Mesendoderm (in vitro differentiated cells): ENCODE measurements at regions not wholly inside any gene's neighbourhood (a gene's known extent, or its start where the extent isn't known, plus 50 kb on each side); places are given as distances from the start of the nearest gene placed in this dataset.

Experiments used
- DNase-seq: peaks from one replicate; pipeline ENCODE4 v3.0.0; 2013
- H2AK5ac ChIP-seq: 2 replicates; pipeline ENCODE4 v1.6.1; 2013; ENCODE audit warnings: low read length, inconsistent platforms
- H2BK120ac ChIP-seq: 2 replicates; pipeline ENCODE4 v1.6.1; 2013; ENCODE audit warnings: low read depth, mild to moderate bottlenecking, low read length, moderate library complexity, mixed read lengths
- H2BK15ac ChIP-seq: replicated peaks from 2 replicates; pipeline ENCODE4 v1.6.1; 2013; ENCODE audit warnings: low read depth, mild to moderate bottlenecking, moderate library complexity
- H2BK5ac ChIP-seq: 2 replicates; pipeline ENCODE4 v1.6.1; 2013; ENCODE audit warnings: low read length, inconsistent platforms
- H3K18ac ChIP-seq: 2 replicates; pipeline ENCODE4 v1.6.1; 2013; ENCODE audit warnings: mild to moderate bottlenecking, low read length, mixed read lengths
- H3K23ac ChIP-seq: one replicate; pipeline ENCODE4 v1.6.1; 2013; ENCODE audit warnings: low read length
- H3K27ac ChIP-seq: 2 replicates; pipeline ENCODE4 v1.5.1; 2013; ENCODE audit warnings: low read depth, mild to moderate bottlenecking, inconsistent platforms, low read length, moderate library complexity
- H3K27me3 ChIP-seq: 2 replicates; pipeline ENCODE4 v1.6.1; 2013; ENCODE audit warnings: low read length, control low read depth, mild to moderate bottlenecking, inconsistent platforms; ENCODE audit not compliant: insufficient read depth, poor library complexity
- H3K36me3 ChIP-seq: 2 replicates; pipeline ENCODE4 v1.6.1; 2013; ENCODE audit warnings: low read length, inconsistent platforms; ENCODE audit not compliant: control insufficient read depth, insufficient read depth
- H3K4ac ChIP-seq: one replicate; pipeline ENCODE4 v1.6.1; 2013; ENCODE audit warnings: low read depth, mild to moderate bottlenecking, low read length, moderate library complexity
- H3K4me1 ChIP-seq: 2 replicates; pipeline ENCODE4 v1.6.1; 2013; ENCODE audit warnings: low read depth, low read length, inconsistent platforms; ENCODE audit not compliant: control insufficient read depth
- H3K4me2 ChIP-seq: 2 replicates; pipeline ENCODE4 v1.6.1; 2013; ENCODE audit warnings: low read length
- H3K4me3 ChIP-seq: 2 replicates; pipeline ENCODE4 v1.5.1; 2013; ENCODE audit warnings: mild to moderate bottlenecking, low read length
- H3K56ac ChIP-seq: one replicate; pipeline ENCODE4 v1.6.1; 2013; ENCODE audit warnings: low read length
- H3K79me1 ChIP-seq: 2 replicates; pipeline ENCODE4 v1.6.1; 2013; ENCODE audit warnings: low read length, inconsistent platforms
- H3K79me2 ChIP-seq: 2 replicates; pipeline ENCODE4 v1.6.1; 2013; ENCODE audit warnings: mild to moderate bottlenecking, low read length; ENCODE audit not compliant: control insufficient read depth, insufficient read depth
- H3K9ac ChIP-seq: 2 replicates; pipeline ENCODE4 v1.6.1; 2013; ENCODE audit warnings: low read length, inconsistent platforms
- H4K5ac ChIP-seq: one replicate; pipeline ENCODE4 v1.6.1; 2013; ENCODE audit warnings: low read length
- H4K8ac ChIP-seq: one replicate; pipeline ENCODE4 v1.6.1; 2013; ENCODE audit warnings: low read depth, mild to moderate bottlenecking, control low read depth, low read length, moderate library complexity
- WGBS: extraction: QIAGEN DNeasy Blood & Tissue Kit; methylation state at CpG from one replicate; pipeline ENCODE4 v1.1.7; 2013; ENCODE audit warnings: low lambda C conversion rate, missing lambda C conversion rate; ENCODE audit not compliant: insufficient coverage; ENCODE audit errors: extremely low coverage; 5-methylcytosine and 5-hydroxymethylcytosine counted together

DNA sequence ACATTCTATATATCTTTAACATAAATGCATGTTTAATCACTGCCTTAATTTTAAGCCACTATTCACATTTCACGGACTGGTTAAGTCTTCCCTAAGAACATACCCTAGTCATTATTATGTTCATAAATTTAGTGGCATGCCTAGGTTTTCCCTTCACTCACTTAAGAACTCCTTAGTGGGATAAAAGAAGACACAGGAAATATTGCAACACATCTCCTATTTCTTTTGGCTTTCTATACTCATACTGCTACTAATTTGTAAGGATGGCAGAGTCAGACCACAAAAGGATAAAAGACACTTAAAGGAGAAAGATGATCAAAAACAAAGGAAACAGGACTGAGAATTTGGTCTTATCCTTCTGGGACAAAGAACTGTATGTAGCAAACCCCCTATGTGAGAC lies 951.4 kb downstream of the SORCS3 start:
- H3K27me3 ChIP-seq: no peaks in the 10 kb centered on the region
- H2BK5ac ChIP-seq: no peak overlapping the region
- H4K5ac ChIP-seq: no peak overlapping the region
- H3K56ac ChIP-seq: no peak overlapping the region
- no peak overlapping the region for H3K23ac ChIP-seq
- no CpG with 5 or more reads among the region's 1 CpG for WGBS
- H4K8ac ChIP-seq: no peak overlapping the region
- H2BK120ac ChIP-seq: no peak overlapping the region
- no peak overlapping the region for H3K9ac ChIP-seq
- H3K79me1 ChIP-seq: no peaks in the 10 kb centered on the region
- no peak overlapping the region for H2BK15ac ChIP-seq
- no peak overlapping the region for H2AK5ac ChIP-seq
- no peak overlapping the region for H3K4me2 ChIP-seq
- no peak for DNase-seq
- H3K79me2 ChIP-seq: no peaks in the 10 kb centered on the region
- H3K27ac ChIP-seq: no peak overlapping the region
- H3K4me1 ChIP-seq: no peaks in the 10 kb centered on the region
- H3K4me3 ChIP-seq: no peak overlapping the region
- H3K36me3 ChIP-seq: no peaks in the 10 kb centered on the region
- no peak overlapping the region for H3K4ac ChIP-seq
- no peak overlapping the region for H3K18ac ChIP-seq

DNA sequence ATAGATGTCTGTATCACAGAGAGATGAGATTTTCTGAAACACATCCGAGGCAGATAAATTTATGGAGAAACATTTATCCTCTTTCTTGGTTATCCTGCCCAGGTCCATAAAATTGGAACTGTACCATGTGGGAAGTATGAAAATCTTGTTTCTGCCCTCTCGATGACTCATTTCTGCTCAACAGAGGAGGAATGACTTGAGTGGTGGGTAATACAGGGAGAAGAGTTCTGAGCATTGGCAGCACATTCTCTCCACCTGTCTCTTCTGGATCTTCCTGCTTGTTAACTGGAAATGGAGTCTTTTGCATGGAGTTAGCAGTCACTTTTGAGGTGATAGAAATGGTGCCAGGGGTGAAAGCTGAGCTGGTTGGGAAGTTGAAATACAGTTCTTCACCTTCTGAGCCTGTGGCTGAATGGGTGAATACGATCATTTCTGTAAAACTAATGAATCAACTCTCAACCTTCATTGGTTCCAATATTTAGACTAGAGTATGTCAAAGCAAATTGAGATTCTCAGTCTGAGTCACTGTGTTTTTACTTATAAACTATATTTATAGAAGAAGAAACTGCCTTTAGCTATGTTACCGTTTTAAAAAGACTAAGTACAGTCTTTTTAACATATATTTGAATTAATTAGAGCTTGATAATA lies 945.5 kb downstream of the SORCS3 start:
- H3K79me1 ChIP-seq: no peaks in the 10 kb centered on the region
- no peak overlapping the region for H3K4me3 ChIP-seq
- H3K18ac ChIP-seq: no peak overlapping the region
- H3K36me3 ChIP-seq: no peaks in the 10 kb centered on the region
- no peak overlapping the region for H4K8ac ChIP-seq
- no CpG with 5 or more reads among the region's 4 CpGs for WGBS
- no peaks in the 10 kb centered on the region for H3K79me2 ChIP-seq
- H3K27me3 ChIP-seq: no peaks in the 10 kb centered on the region
- no peak overlapping the region for H3K56ac ChIP-seq
- no peak for DNase-seq
- H3K23ac ChIP-seq: no peak overlapping the region
- no peaks in the 10 kb centered on the region for H3K4me1 ChIP-seq
- H2AK5ac ChIP-seq: no peak overlapping the region
- H3K27ac ChIP-seq: no peak overlapping the region
- no peak overlapping the region for H4K5ac ChIP-seq
- no peak overlapping the region for H2BK15ac ChIP-seq
- H2BK120ac ChIP-seq: no peak overlapping the region
- H3K4ac ChIP-seq: no peak overlapping the region
- H3K9ac ChIP-seq: no peak overlapping the region
- no peak overlapping the region for H3K4me2 ChIP-seq
- H2BK5ac ChIP-seq: no peak overlapping the region

DNA sequence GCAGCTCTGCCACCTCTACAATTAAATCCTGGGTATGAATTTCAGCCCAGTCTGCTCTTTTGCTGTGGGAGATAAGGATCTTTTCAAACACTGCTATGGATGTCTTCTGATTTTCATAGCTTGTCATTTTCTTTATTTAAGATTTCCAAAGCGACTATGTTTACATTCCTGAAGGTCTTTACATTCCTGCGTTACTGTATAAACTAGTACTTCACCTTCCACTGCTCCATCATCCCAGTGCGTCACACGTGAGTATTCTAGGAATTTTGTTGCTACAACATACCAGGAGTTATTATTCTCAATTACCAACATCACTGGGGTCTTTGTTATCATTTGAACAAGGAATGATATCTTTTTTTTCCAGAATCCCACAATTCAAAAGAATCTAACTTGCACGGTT lies 944.7 kb downstream of the SORCS3 start:
- Histone ChIP-seq H3K4me3 (no peak overlapping the region), H3K4me2 (no peak overlapping the region), H4K5ac (no peak overlapping the region), H3K79me1 (no peaks in the 10 kb centered on the region), H2BK5ac (no peak overlapping the region), H2AK5ac (no peak overlapping the region), H3K4ac (no peak overlapping the region), H3K27me3 (no peaks in the 10 kb centered on the region), H3K18ac (no peak overlapping the region), H3K79me2 (no peaks in the 10 kb centered on the region), H2BK120ac (no peak overlapping the region), H3K9ac (no peak overlapping the region), H3K27ac (no peak overlapping the region), H3K23ac (no peak overlapping the region), H3K36me3 (no peaks in the 10 kb centered on the region), H2BK15ac (no peak overlapping the region), H3K56ac (no peak overlapping the region), H3K4me1 (no peaks in the 10 kb centered on the region), H4K8ac (no peak overlapping the region)
- peak; percentile 71 for DNase-seq
- no CpG with 5 or more reads among the region's 5 CpGs for WGBS

DNA sequence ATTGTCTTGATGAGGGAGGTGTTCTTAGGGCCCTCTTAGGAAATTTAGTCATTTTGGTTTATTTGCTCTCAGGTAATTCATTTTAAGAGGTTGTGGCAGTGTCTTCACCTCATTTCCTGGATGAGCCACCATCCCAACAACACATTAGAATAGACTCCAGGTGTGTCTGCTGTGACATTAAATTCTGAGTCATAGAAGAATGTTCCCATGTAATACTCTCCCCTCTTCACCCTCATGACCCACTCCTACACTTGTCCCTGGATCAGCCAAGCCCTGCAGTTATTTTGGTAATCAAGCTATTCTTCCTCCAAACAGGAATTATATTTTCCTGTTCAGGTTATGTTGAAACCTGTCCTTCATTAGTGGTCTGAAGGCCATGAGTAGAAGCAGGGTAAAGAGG lies 944.1 kb downstream of the SORCS3 start:
- H3K4me3 ChIP-seq: no peak overlapping the region
- no peak overlapping the region for H3K4me2 ChIP-seq
- no peak overlapping the region for H3K18ac ChIP-seq
- no peak overlapping the region for H2BK15ac ChIP-seq
- no peak overlapping the region for H2BK5ac ChIP-seq
- no peak for DNase-seq
- H3K23ac ChIP-seq: no peak overlapping the region
- no peak overlapping the region for H3K56ac ChIP-seq
- no peak overlapping the region for H3K9ac ChIP-seq
- no peaks in the 10 kb centered on the region for H3K79me2 ChIP-seq
- H2AK5ac ChIP-seq: no peak overlapping the region
- no peaks in the 10 kb centered on the region for H3K79me1 ChIP-seq
- H4K5ac ChIP-seq: no peak overlapping the region
- no peaks in the 10 kb centered on the region for H3K4me1 ChIP-seq
- no peak overlapping the region for H4K8ac ChIP-seq
- H3K36me3 ChIP-seq: no peaks in the 10 kb centered on the region
- no peak overlapping the region for H3K4ac ChIP-seq
- H3K27me3 ChIP-seq: no peaks in the 10 kb centered on the region
- no peak overlapping the region for H2BK120ac ChIP-seq
- no peak overlapping the region for H3K27ac ChIP-seq

DNA sequence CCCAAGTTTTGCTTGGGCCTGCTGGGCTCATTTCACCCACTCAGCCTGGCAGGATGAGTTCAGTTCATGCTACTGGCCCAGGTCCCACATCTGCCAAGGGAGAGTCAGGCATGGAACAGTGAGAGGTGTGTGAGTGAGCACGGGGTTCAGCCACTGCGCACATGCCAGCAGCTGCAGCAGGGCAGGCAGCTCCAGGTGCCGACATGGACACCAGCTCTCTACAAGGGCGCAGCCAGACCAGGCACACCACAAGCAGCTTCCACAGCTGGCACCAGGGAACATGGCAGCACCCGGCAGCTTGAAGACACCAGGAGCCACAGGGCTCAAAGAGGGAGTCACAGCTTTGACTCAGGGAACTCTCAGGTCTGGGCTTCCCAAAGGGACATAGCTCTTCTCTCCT lies 938.0 kb downstream of the SORCS3 start:
- H3K23ac ChIP-seq: no peak overlapping the region
- no peak overlapping the region for H4K5ac ChIP-seq
- H3K79me1 ChIP-seq: no peaks in the 10 kb centered on the region
- H3K79me2 ChIP-seq: no peaks in the 10 kb centered on the region
- H3K36me3 ChIP-seq: no peaks in the 10 kb centered on the region
- H3K4ac ChIP-seq: no peak overlapping the region
- no CpG with 5 or more reads among the region's 5 CpGs for WGBS
- H4K8ac ChIP-seq: no peak overlapping the region
- no peak overlapping the region for H2AK5ac ChIP-seq
- H3K27ac ChIP-seq: no peak overlapping the region
- H2BK120ac ChIP-seq: no peak overlapping the region
- no peak overlapping the region for H2BK5ac ChIP-seq
- no peak overlapping the region for H3K9ac ChIP-seq
- H2BK15ac ChIP-seq: no peak overlapping the region
- peaks cover 4% of the 10 kb centered on the region for H3K4me1 ChIP-seq
- no peak overlapping the region for H3K4me2 ChIP-seq
- H3K4me3 ChIP-seq: no peak overlapping the region
- H3K18ac ChIP-seq: no peak overlapping the region
- H3K56ac ChIP-seq: peak overlapping the region; percentile 17
- no peak for DNase-seq
- no peaks in the 10 kb centered on the region for H3K27me3 ChIP-seq

DNA sequence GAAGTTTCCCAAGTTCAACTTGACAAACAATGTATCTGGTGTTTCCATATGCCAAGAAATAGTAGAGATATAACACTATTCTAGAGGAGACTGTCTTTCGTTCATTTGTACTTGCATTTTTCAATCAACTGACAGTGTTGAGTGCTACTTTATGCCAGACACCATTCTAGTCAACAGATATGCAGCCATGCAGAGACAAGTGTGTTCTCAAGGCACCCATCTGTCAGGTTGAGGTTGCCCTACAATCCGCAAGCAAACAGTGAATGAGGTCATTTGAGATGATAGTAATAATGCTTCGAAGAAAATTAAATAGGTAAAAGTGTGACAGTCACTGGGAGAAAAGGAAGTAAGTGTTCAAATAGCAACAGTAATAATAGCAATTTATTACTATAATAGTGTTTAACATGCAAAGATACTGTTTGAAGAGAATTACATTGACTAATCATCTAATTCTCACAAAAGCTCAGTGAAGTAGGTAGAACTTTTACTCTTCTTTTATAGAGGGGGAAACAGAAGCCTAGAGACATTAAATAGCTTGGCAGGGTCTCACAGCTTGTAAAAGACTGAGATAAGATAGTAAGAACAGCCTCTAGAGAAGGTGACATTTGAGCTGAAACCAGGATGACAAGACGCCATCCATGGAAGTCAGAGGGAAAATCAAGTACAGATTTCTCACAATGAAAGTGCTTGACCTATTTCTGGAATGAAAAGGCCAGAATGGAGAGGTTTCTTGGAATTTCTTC lies 936.9 kb downstream of the SORCS3 start:
- no peak overlapping the region for H3K23ac ChIP-seq
- H2BK5ac ChIP-seq: no peak overlapping the region
- no CpG with 5 or more reads among the region's 4 CpGs for WGBS

More for the DNA sequence above, 936.9 kb downstream of the SORCS3 start:
- H2BK15ac ChIP-seq: no peak overlapping the region
- no peak overlapping the region for H4K5ac ChIP-seq
- no peaks in the 10 kb centered on the region for H3K27me3 ChIP-seq
- H3K18ac ChIP-seq: no peak overlapping the region
- DNase-seq: peak; percentile 55
- H3K27ac ChIP-seq: no peak overlapping the region
- H2BK120ac ChIP-seq: no peak overlapping the region
- H3K4me3 ChIP-seq: no peak overlapping the region
- H3K56ac ChIP-seq: no peak overlapping the region
- no peak overlapping the region for H3K4me2 ChIP-seq
- no peak overlapping the region for H2AK5ac ChIP-seq
- no peak overlapping the region for H3K9ac ChIP-seq
- no peaks in the 10 kb centered on the region for H3K79me1 ChIP-seq
- H3K36me3 ChIP-seq: no peaks in the 10 kb centered on the region
- no peaks in the 10 kb centered on the region for H3K79me2 ChIP-seq
- H3K4me1 ChIP-seq: peaks cover 4% of the 10 kb centered on the region
- no peak overlapping the region for H4K8ac ChIP-seq
- no peak overlapping the region for H3K4ac ChIP-seq
